Activated naive CD8-positive, alpha-beta T cell treated with anti-CD3 and anti-CD28 coated beads, Interleukin-2, amount 50 U/mL, for 24 hours (primary cell): ENCODE measurements at regions not wholly inside any gene's neighbourhood (a gene's known extent, or its start where the extent isn't known, plus 50 kb on each side); places are given as distances from the start of the nearest gene placed in this dataset.

Experiments
- ATAC-seq: fragments of 150-1000 bp; cut with Tn5 transposase; one replicate; pipeline ENCODE4 v1.10.0; 2021
- DNase-seq: peaks from one replicate; pipeline ENCODE4 v3.0.0; 2021
- H3K27ac Mint-ChIP-seq: one replicate; pipeline ENCODE4 v1.8.0; 2021; ENCODE audit warnings: mild to moderate bottlenecking, mixed read lengths
- H3K27me3 Mint-ChIP-seq: one replicate; pipeline ENCODE4 v1.8.0; 2021; ENCODE audit warnings: mixed read lengths
- H3K36me3 Mint-ChIP-seq: one replicate; pipeline ENCODE4 v1.8.0; 2021; ENCODE audit warnings: low read depth, mixed read lengths
- H3K4me1 Mint-ChIP-seq: one replicate; pipeline ENCODE4 v1.8.0; 2021; ENCODE audit warnings: mixed read lengths
- H3K4me3 Mint-ChIP-seq: one replicate; pipeline ENCODE4 v1.8.0; 2021; ENCODE audit warnings: mild to moderate bottlenecking, moderate library complexity, mixed read lengths
- H3K9me3 Mint-ChIP-seq: one replicate; pipeline ENCODE4 v1.8.0; 2021; ENCODE audit warnings: mixed read lengths

GRCh38 chr4:66602622-66603021 lies 932.3 kb upstream of the EPHA5 start:
- H3K27ac Mint-ChIP-seq = no peak overlapping the region
- peaks cover 7% of the 10 kb centered on the region for H3K9me3 Mint-ChIP-seq
- no peaks in the 10 kb centered on the region for H3K4me1 Mint-ChIP-seq
- H3K4me3 Mint-ChIP-seq = no peak overlapping the region
- no peaks in the 10 kb centered on the region for H3K36me3 Mint-ChIP-seq
- DNase-seq (no peak), ATAC-seq (no peak)
- H3K27me3 Mint-ChIP-seq = no peaks in the 10 kb centered on the region

GRCh38 chr4:66591968-66592367 lies 921.7 kb upstream of the EPHA5 start:
- DNase-seq = no peak
- H3K4me1 Mint-ChIP-seq = no peaks in the 10 kb centered on the region
- no peaks in the 10 kb centered on the region for H3K36me3 Mint-ChIP-seq
- H3K4me3 Mint-ChIP-seq = no peak overlapping the region
- H3K9me3 Mint-ChIP-seq = peaks cover 9% of the 10 kb centered on the region
- no peaks in the 10 kb centered on the region for H3K27me3 Mint-ChIP-seq
- ATAC-seq = no peak
- no peak overlapping the region for H3K27ac Mint-ChIP-seq

- no peaks in the 10 kb centered on the region for H3K4me1 Mint-ChIP-seq
- no peak overlapping the region for H3K4me3 Mint-ChIP-seq
- H3K36me3 Mint-ChIP-seq = no peaks in the 10 kb centered on the region
- H3K27me3 Mint-ChIP-seq = no peaks in the 10 kb centered on the region
- no peak overlapping the region for H3K27ac Mint-ChIP-seq
- H3K9me3 Mint-ChIP-seq = peaks cover 9% of the 10 kb centered on the region
- ATAC-seq (no peak), DNase-seq (no peak)
Observed at GRCh38 chr4:66590488-66591215, 920.4 kb upstream of the EPHA5 start.

GRCh38 chr4:66589183-66589582 lies 918.9 kb upstream of the EPHA5 start:
- Mint-ChIP-seq H3K9me3 (peaks cover 9% of the 10 kb centered on the region), H3K27ac (no peak overlapping the region), H3K4me1 (no peaks in the 10 kb centered on the region), H3K36me3 (no peaks in the 10 kb centered on the region), H3K27me3 (no peaks in the 10 kb centered on the region), H3K4me3 (no peak overlapping the region)
- DNase-seq (no peak), ATAC-seq (no peak)

GRCh38 chr4:66585767-66586166 lies 915.5 kb upstream of the EPHA5 start:
- H3K27ac Mint-ChIP-seq = no peak overlapping the region
- ATAC-seq (no peak), DNase-seq (no peak)
- peaks cover 9% of the 10 kb centered on the region for H3K9me3 Mint-ChIP-seq
- H3K36me3 Mint-ChIP-seq = no peaks in the 10 kb centered on the region
- no peak overlapping the region for H3K4me3 Mint-ChIP-seq
- no peaks in the 10 kb centered on the region for H3K4me1 Mint-ChIP-seq
- no peaks in the 10 kb centered on the region for H3K27me3 Mint-ChIP-seq

GRCh38 chr4:66577922-66578321 lies 907.6 kb upstream of the EPHA5 start:
- Mint-ChIP-seq H3K4me1 (no peaks in the 10 kb centered on the region), H3K9me3 (no peaks in the 10 kb centered on the region), H3K27me3 (no peaks in the 10 kb centered on the region), H3K27ac (no peak overlapping the region), H3K4me3 (no peak overlapping the region), H3K36me3 (no peaks in the 10 kb centered on the region)
- ATAC-seq (no peak), DNase-seq (no peak)

- Mint-ChIP-seq H3K4me3 (no peak overlapping the region), H3K36me3 (no peaks in the 10 kb centered on the region), H3K27me3 (no peaks in the 10 kb centered on the region), H3K27ac (no peak overlapping the region), H3K4me1 (no peaks in the 10 kb centered on the region), H3K9me3 (no peaks in the 10 kb centered on the region)
- DNase-seq = no peak
- ATAC-seq = no peak
Observed at GRCh38 chr4:66575008-66575696, 904.9 kb upstream of the EPHA5 start.

GRCh38 chr4:66574145-66574978 lies 904.1 kb upstream of the EPHA5 start:
- H3K27me3 Mint-ChIP-seq = no peaks in the 10 kb centered on the region
- no peaks in the 10 kb centered on the region for H3K36me3 Mint-ChIP-seq
- no peak overlapping the region for H3K27ac Mint-ChIP-seq
- no peak overlapping the region for H3K4me3 Mint-ChIP-seq
- H3K9me3 Mint-ChIP-seq = no peaks in the 10 kb centered on the region
- ATAC-seq (no peak), DNase-seq (no peak)
- no peaks in the 10 kb centered on the region for H3K4me1 Mint-ChIP-seq

GRCh38 chr4:66572949-66573348 lies 902.7 kb upstream of the EPHA5 start:
- H3K27me3 Mint-ChIP-seq = no peaks in the 10 kb centered on the region
- H3K36me3 Mint-ChIP-seq = no peaks in the 10 kb centered on the region
- ATAC-seq (no peak), DNase-seq (no peak)
- H3K4me3 Mint-ChIP-seq = no peak overlapping the region
- H3K27ac Mint-ChIP-seq = no peak overlapping the region
- no peaks in the 10 kb centered on the region for H3K9me3 Mint-ChIP-seq
- H3K4me1 Mint-ChIP-seq = no peaks in the 10 kb centered on the region

- no peak for ATAC-seq
Observed at GRCh38 chr4:66571145-66571695, 900.9 kb upstream of the EPHA5 start.

GRCh38 chr4:66569228-66569627 lies 898.9 kb upstream of the EPHA5 start:
- H3K4me3 Mint-ChIP-seq = no peak overlapping the region
- no peaks in the 10 kb centered on the region for H3K27me3 Mint-ChIP-seq
- no peaks in the 10 kb centered on the region for H3K9me3 Mint-ChIP-seq
- DNase-seq (no peak), ATAC-seq (no peak)
- H3K36me3 Mint-ChIP-seq = no peaks in the 10 kb centered on the region
- H3K27ac Mint-ChIP-seq = no peak overlapping the region
- H3K4me1 Mint-ChIP-seq = no peaks in the 10 kb centered on the region

More at GRCh38 chr4:66571145-66571695, 900.9 kb upstream of the EPHA5 start:
- no peak overlapping the region for H3K4me3 Mint-ChIP-seq
- no peak for DNase-seq
- no peak overlapping the region for H3K27ac Mint-ChIP-seq
- H3K27me3 Mint-ChIP-seq = no peaks in the 10 kb centered on the region
- no peaks in the 10 kb centered on the region for H3K4me1 Mint-ChIP-seq
- H3K36me3 Mint-ChIP-seq = no peaks in the 10 kb centered on the region
- no peaks in the 10 kb centered on the region for H3K9me3 Mint-ChIP-seq

- Mint-ChIP-seq H3K9me3 (no peaks in the 10 kb centered on the region), H3K27ac (no peak overlapping the region)
- ATAC-seq = no peak
Observed at GRCh38 chr4:66568431-66568830, 898.1 kb upstream of the EPHA5 start.

GRCh38 chr4:66568001-66568400 lies 897.7 kb upstream of the EPHA5 start:
- no peaks in the 10 kb centered on the region for H3K9me3 Mint-ChIP-seq

More at GRCh38 chr4:66568431-66568830, 898.1 kb upstream of the EPHA5 start:
- Mint-ChIP-seq H3K4me3 (no peak overlapping the region), H3K36me3 (no peaks in the 10 kb centered on the region), H3K27me3 (no peaks in the 10 kb centered on the region), H3K4me1 (no peaks in the 10 kb centered on the region)
- DNase-seq = no peak

GRCh38 chr4:66567551-66567950 lies 897.3 kb upstream of the EPHA5 start:
- H3K4me3 Mint-ChIP-seq = no peak overlapping the region
- H3K9me3 Mint-ChIP-seq = no peaks in the 10 kb centered on the region
- no peak overlapping the region for H3K27ac Mint-ChIP-seq
- no peak for DNase-seq
- H3K4me1 Mint-ChIP-seq = no peaks in the 10 kb centered on the region
- no peaks in the 10 kb centered on the region for H3K27me3 Mint-ChIP-seq
- ATAC-seq = no peak
- no peaks in the 10 kb centered on the region for H3K36me3 Mint-ChIP-seq

More at GRCh38 chr4:66568001-66568400, 897.7 kb upstream of the EPHA5 start:
- Mint-ChIP-seq H3K4me1 (no peaks in the 10 kb centered on the region), H3K27ac (no peak overlapping the region), H3K36me3 (no peaks in the 10 kb centered on the region), H3K27me3 (no peaks in the 10 kb centered on the region), H3K4me3 (no peak overlapping the region)
- ATAC-seq (no peak), DNase-seq (no peak)
